SIG-M5 treated with dmso at 0.1 percent for 504 hours (cell line): ENCODE measurements at regions not wholly inside any gene's neighbourhood (a gene's known extent, or its start where the extent isn't known, plus 50 kb on each side); places are given as distances from the start of the nearest gene placed in this dataset.
"Not testable (repeated sequence)": the region's sequence is repeated elsewhere in the genome, so short reads cannot be mapped to it uniquely, and the experiment has no call there.

Experiments
- DNase-seq: peaks from one replicate; lab custom pipeline; 2025; ENCODE audit not compliant: unreplicated experiment; lab: John Stamatoyannopoulos, UW

GRCh38 chr2:38243186-38243880 is 133.7 kb downstream of the ATL2 start:
- DNase-seq = no peak

- no peak for DNase-seq
Observed at GRCh38 chr2:38239452-38239851, 137.6 kb downstream of the ATL2 start.

- DNase-seq = not testable (repeated sequence)
Observed at GRCh38 chr2:38238705-38239104, 138.4 kb downstream of the ATL2 start.

- DNase-seq = no peak
Observed at GRCh38 chr2:38237311-38237710, 139.8 kb downstream of the ATL2 start.

GRCh38 chr2:38233231-38233983 is 143.7 kb downstream of the ATL2 start:
- DNase-seq = no peak

- no peak for DNase-seq
Observed at GRCh38 chr2:38232454-38232853, 144.6 kb downstream of the ATL2 start.

GRCh38 chr2:38230756-38231155 is 146.3 kb downstream of the ATL2 start:
- DNase-seq = no peak

GRCh38 chr2:38228753-38229152 is 148.3 kb downstream of the ATL2 start:
- DNase-seq = no peak

GRCh38 chr2:38224821-38225437 is 149.0 kb upstream of the CYP1B1 start:
- DNase-seq = no peak

- no peak for DNase-seq
Observed at GRCh38 chr2:38224181-38224580, 148.2 kb upstream of the CYP1B1 start.

GRCh38 chr2:38223256-38223655 is 147.3 kb upstream of the CYP1B1 start:
- DNase-seq = no peak

GRCh38 chr2:38220164-38220563 is 144.2 kb upstream of the CYP1B1 start:
- no peak for DNase-seq

GRCh38 chr2:38218995-38219394 is 143.0 kb upstream of the CYP1B1 start:
- DNase-seq = no peak

- no peak for DNase-seq
Observed at GRCh38 chr2:38218591-38218991, 142.6 kb upstream of the CYP1B1 start.

GRCh38 chr2:38217401-38218188 is 141.6 kb upstream of the CYP1B1 start:
- DNase-seq = no peak

GRCh38 chr2:38216886-38217285 is 140.9 kb upstream of the CYP1B1 start:
- DNase-seq = no peak

GRCh38 chr2:38215993-38216392 is 140.0 kb upstream of the CYP1B1 start:
- no peak for DNase-seq

GRCh38 chr2:38215522-38215921 is 139.6 kb upstream of the CYP1B1 start:
- DNase-seq = no peak

- DNase-seq = no peak
Observed at GRCh38 chr2:38214209-38214717, 138.3 kb upstream of the CYP1B1 start.

- DNase-seq = no peak
Observed at GRCh38 chr2:38213619-38214167, 137.7 kb upstream of the CYP1B1 start.

- no peak for DNase-seq
Observed at GRCh38 chr2:38212312-38212711, 136.4 kb upstream of the CYP1B1 start.
